Cardiac muscle cell (in vitro differentiated cells and primary cell): ENCODE measurements at regions not wholly inside any gene's neighbourhood (a gene's known extent, or its start where the extent isn't known, plus 50 kb on each side); places are given as distances from the start of the nearest gene placed in this dataset.

Source experiments
- DNase-seq, 2 donors: peaks; one replicate each; pipeline versions ENCODE4 v3.0.0 to v3.0.0-alpha.2; 2010 to 2017; ENCODE audit warnings: low read depth in 1 of 2, low spot score in 1 of 2
- H3K27ac ChIP-seq: fragments of 200-600 bp; sonication (generic); 2 replicates; pipeline ENCODE4 v1.5.1; 2016
- H3K27me3 ChIP-seq: fragments of 200-600 bp; sonication (generic); 2 replicates; pipeline ENCODE4 v1.6.0; 2016; ENCODE audit warnings: control low read depth
- H3K36me3 ChIP-seq: fragments of 200-600 bp; sonication (generic); 2 replicates; pipeline ENCODE4 v1.5.1; 2016; ENCODE audit warnings: control low read depth
- H3K4me1 ChIP-seq: fragments of 200-600 bp; sonication (generic); 2 replicates; pipeline ENCODE4 v1.8.1; 2017; ENCODE audit warnings: low read depth, mild to moderate bottlenecking, mixed run types
- H3K4me3 ChIP-seq: fragments of 200-600 bp; sonication (generic); 2 replicates; pipeline ENCODE4 v1.5.1; 2016; ENCODE audit warnings: mild to moderate bottlenecking
- H3K9me3 ChIP-seq: fragments of 200-600 bp; sonication (generic); 2 replicates; pipeline ENCODE4 v1.5.1; 2017; ENCODE audit warnings: low read depth, mild to moderate bottlenecking, control low read depth
- CTCF ChIP-seq: IDR thresholded peaks from 2 replicates; pipeline ENCODE4 v1.5.1; 2012; ENCODE audit warnings: low read depth, mild to moderate bottlenecking, low read length

GRCh38 chr10:128623776-128624175 lies 497.6 kb upstream of the MKI67 start:
- H3K27ac ChIP-seq, result no peak overlapping the region
- no peak overlapping the region for H3K4me3 ChIP-seq
- DNase-seq, result no peak
- no peak for TF ChIP-seq CTCF
- H3K9me3 ChIP-seq, result no peaks in the 10 kb centered on the region
- no peaks in the 10 kb centered on the region for H3K4me1 ChIP-seq
- H3K27me3 ChIP-seq, result no peaks in the 10 kb centered on the region
- H3K36me3 ChIP-seq, result no peaks in the 10 kb centered on the region

GRCh38 chr10:128624656-128625530 lies 498.7 kb upstream of the MKI67 start:
- no peak for TF ChIP-seq CTCF
- Histone ChIP-seq H3K4me1 (no peaks in the 10 kb centered on the region), H3K27me3 (no peaks in the 10 kb centered on the region), H3K36me3 (no peaks in the 10 kb centered on the region), H3K4me3 (no peak overlapping the region), H3K9me3 (no peaks in the 10 kb centered on the region), H3K27ac (no peak overlapping the region)
- DNase-seq, result peak in 1 of 2 donors; percentile 40

GRCh38 chr10:128625926-128626325 lies 499.7 kb upstream of the MKI67 start:
- Histone ChIP-seq H3K4me1 (no peaks in the 10 kb centered on the region), H3K4me3 (no peak overlapping the region), H3K36me3 (no peaks in the 10 kb centered on the region), H3K27me3 (no peaks in the 10 kb centered on the region), H3K9me3 (no peaks in the 10 kb centered on the region), H3K27ac (no peak overlapping the region)
- DNase-seq, result peak in 1 of 2 donors; percentile 32
- TF ChIP-seq CTCF, result no peak

- no peak for TF ChIP-seq CTCF
- no peak for DNase-seq
- H3K4me1 ChIP-seq, result no peaks in the 10 kb centered on the region
- no peaks in the 10 kb centered on the region for H3K27me3 ChIP-seq
- H3K9me3 ChIP-seq, result no peaks in the 10 kb centered on the region
- no peak overlapping the region for H3K4me3 ChIP-seq
- no peak overlapping the region for H3K27ac ChIP-seq
- H3K36me3 ChIP-seq, result no peaks in the 10 kb centered on the region
Measured at GRCh38 chr10:128626397-128627000, 500.3 kb upstream of the MKI67 start.

- no peak for DNase-seq
- no peak overlapping the region for H3K4me3 ChIP-seq
- H3K27me3 ChIP-seq, result no peaks in the 10 kb centered on the region
- H3K9me3 ChIP-seq, result no peaks in the 10 kb centered on the region
- H3K4me1 ChIP-seq, result no peaks in the 10 kb centered on the region
- H3K36me3 ChIP-seq, result no peaks in the 10 kb centered on the region
- no peak overlapping the region for H3K27ac ChIP-seq
- no peak for TF ChIP-seq CTCF
Measured at GRCh38 chr10:128627811-128628210, 501.6 kb upstream of the MKI67 start.
